HG02840 (cell line): ENCODE measurements at regions not wholly inside any gene's neighbourhood (a gene's known extent, or its start where the extent isn't known, plus 50 kb on each side); places are given as distances from the start of the nearest gene placed in this dataset.

Experiments used
- ATAC-seq: cut with Tn5 transposase; IDR thresholded peaks from one replicate; pipeline ENCODE4 v1.9.1; 2021; ENCODE audit warnings: mild to moderate bottlenecking, moderate library complexity, moderate number of reproducible peaks; ENCODE audit not compliant: unreplicated experiment, low FRiP score

DNA sequence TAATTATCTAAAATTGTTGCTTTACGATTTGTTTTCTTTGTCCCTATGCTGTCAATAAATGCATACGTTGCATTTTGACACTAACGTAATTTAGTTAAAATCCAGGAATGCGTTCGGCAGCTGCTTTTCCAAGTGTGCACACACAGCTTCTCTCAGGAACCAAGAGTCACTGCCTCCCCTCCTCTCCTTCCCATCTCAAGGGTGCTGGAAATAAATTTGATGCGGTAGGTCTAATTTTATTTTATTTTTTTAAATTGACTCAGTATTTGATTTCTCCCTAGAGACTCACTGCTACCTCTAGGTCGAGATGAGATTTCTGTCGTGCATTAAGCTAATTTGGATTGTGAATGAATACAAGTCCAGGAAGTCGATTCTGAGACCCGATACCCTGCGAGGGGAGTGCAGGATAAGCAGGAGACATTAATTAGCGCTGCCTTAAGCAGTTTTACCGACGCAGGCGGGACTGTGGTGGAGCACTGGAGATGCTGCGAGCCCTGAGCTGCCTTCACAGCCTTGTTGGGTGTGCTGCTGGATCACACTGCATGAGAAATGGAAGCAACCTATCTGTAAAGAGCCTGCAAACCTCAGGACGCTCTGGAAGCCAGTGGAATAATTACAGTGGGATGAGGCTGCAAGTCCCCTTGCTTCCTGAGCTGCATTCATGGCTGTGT, 381.2 kb downstream of the C6orf118 start:
- ATAC-seq, result no peak

DNA sequence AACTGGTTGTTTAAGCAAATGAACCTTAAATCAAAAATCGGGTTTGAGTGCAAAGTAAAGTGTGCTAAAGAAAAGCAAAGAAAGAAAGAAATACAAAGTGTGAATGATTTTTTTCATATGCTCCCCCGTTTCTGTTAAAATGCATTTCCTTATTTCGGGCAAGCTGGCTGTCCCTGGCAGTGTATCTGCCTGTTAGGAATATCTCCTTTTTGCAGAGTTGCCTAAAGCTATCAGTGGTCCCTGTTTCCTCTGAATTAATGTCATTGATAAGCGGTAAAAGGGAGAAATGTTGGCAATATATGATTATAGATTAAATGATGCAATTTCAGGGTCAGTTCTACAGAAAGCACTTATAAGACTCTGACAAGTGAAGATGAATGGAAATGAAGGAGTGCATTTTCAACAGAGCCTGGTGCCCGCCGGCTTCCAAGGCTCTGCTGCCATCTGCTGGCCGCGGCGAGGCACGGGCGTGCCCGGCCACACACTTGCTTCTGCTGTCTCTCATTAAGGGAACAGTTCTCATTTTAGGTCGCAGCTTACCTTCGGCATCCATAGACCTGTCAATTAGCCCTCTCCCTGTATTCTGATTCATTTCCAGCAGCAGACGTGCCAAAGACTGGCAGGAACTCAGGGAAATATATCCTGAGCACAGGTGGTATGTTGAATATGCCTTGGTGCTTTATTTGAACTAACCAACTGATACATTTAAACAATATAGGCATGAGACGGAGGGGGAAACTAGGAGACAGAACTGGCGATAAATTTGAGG, 381.9 kb downstream of the C6orf118 start:
- peak; percentile 78 for ATAC-seq

GRCh38 chr6:164926686-164927085, 382.7 kb downstream of the C6orf118 start:
- no peak for ATAC-seq

GRCh38 chr6:164925681-164926530, 383.5 kb downstream of the C6orf118 start:
- ATAC-seq, result no peak

- no peak for ATAC-seq
These were observed 384.7 kb downstream of the C6orf118 start for GRCh38 chr6:164924674-164925073.

DNA sequence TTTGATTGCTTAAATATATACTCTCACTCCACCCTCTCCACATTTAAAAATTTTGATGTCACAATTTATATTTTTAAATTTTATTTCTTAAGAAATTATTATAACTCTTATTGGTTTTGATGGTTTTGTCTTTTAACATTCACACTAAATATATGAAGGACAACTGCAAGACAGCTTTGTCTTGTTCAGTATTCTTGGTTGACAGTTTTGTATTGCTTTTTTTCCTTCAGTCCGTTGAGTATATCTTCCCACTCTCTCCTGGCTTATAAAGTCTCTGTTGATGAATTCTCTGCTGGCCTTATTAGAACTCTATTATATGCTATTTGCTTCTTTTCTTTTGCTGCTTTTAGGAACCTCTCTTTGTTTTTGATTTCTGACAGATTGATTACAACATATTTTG, 392.2 kb downstream of the C6orf118 start:
- no peak for ATAC-seq

GRCh38 chr6:164916087-164916486, 393.3 kb downstream of the C6orf118 start:
- ATAC-seq, result no peak

- no peak for ATAC-seq
These were observed 397.4 kb downstream of the C6orf118 start for GRCh38 chr6:164911873-164912580.

- no peak for ATAC-seq
These were observed 398.3 kb downstream of the C6orf118 start for GRCh38 chr6:164911151-164911550.

DNA sequence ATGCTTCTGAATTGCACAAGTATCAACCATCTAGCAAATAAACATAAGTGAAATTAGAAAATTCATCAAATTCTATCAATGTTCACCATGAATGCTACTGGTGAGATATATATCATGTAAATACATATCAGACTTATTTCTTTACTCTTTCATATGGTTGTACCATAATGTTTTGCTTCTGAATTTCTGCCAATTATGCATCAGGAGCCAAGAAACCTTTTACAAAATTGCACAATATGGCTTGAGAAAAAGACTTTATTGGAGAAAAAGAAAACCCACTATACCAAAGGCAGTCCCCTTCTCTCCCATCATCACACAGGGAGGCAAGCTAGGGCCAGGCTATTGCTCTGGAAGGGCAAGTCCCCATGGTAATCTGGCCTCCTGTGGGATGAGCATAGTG, 402.6 kb downstream of the C6orf118 start:
- no peak for ATAC-seq

GRCh38 chr6:164905311-164905710, 404.1 kb downstream of the C6orf118 start:
- no peak for ATAC-seq

DNA sequence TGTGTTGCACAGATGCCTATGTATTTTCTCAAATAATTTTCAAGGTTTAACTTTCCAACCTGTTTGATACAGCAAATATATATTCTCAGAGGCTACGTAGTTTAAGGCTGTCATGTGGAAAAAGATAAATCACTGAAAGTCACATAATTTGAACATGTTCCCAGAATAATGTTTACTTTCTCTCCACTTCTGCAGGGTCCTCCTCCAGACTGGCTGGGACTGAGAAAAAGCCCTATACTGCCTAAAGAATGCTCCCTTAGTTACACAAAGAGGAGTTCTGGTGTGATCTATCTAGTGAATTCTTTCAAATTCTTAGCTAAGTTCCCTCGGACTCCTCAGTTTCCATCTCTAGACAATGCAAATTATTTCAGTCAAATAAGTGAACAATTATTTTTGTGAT, 411.0 kb downstream of the C6orf118 start:
- no peak for ATAC-seq

DNA sequence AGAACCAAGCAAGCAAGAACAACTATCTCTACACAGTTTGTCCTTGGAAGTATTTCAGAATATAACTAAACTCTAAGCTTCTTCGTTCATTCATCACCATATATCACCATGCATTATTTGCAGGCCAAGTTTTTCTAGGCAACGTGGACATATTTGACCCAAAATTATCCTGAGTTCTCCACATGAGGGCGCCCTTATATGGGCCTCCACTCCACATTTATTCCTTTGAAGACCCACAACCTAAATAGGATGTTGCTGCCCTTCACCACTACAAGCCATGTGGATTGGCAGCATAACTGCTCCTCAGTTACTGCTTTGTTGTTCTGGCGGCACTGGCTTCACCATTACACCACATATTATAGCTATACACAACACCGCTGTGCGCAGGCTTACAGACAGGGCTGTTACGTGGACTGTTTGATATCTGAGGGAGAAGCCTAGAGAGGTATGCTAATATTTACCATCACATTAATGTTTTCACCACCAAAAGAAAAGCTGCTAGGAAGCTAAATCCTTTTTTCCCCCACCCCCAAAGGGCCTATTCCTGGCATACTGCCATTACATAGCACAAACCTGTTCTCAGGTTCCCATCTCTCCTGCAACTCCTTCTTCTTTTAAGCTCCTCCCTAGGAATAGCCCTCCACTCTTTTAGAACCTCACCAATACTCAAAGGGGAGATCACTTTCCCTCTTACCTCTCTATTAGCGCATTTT, 411.7 kb downstream of the C6orf118 start:
- no peak for ATAC-seq

DNA sequence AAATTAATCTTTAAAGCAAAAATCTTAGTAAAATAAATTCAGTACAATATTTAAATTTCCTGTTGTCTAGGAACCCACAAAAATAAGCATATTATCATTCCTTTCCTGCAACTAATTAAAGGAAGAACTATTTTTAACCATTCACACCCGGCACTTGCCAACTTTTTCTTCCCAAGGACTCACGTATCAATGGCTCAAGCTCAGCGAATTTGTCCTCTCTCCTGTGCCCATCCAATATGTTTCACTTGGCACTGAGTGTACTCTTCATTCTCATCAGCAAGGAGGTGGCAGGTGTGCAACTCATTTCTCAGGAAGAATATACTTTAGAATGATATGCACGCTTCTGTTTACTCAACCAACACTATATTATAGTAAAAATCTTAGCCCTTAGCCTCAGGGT, 419.4 kb downstream of the C6orf118 start:
- no peak for ATAC-seq

DNA sequence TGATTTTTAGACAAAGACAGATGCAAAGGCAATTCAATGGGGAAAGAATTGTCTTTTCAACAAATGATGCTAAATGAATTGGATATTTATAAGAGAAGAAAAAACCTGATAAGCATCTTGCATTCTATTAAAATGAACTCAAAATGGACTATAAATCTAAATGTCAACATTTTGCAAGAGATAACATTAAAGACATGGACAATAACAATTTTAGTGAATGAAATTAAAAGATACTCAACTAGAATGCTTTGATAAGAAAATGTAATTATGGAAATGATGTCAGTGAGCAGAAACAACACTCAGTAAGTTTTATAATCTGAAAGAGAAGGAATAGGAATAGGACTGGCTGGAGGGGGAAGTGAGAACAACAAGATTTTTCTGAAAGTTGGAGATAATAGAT, 421.7 kb downstream of the C6orf118 start:
- ATAC-seq, result no peak

- no peak for ATAC-seq
These were observed 427.2 kb downstream of the C6orf118 start for GRCh38 chr6:164882236-164882635.

- no peak for ATAC-seq
These were observed 437.6 kb downstream of the C6orf118 start for GRCh38 chr6:164871783-164872182.

- no peak for ATAC-seq
These were observed 439.2 kb downstream of the C6orf118 start for GRCh38 chr6:164870164-164870563.

DNA sequence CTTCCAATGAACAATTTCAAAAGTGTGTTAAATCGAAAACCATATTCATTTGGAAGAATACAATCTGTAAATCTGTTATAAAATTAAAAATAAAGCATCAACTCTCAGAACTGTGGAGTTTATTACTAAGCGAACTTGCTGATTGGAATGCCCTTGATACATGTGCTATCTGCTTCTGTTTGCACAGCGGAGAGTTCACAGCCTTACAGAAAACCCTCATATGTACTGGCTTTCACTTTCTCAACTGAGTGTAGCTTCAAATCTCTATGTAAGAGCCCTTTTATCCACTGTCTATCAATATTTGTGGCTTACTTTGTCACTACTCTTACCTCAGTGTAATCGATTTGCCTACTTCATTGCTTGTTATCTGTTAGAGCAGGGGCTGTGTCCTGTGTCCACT, 447.4 kb downstream of the C6orf118 start:
- no peak for ATAC-seq

DNA sequence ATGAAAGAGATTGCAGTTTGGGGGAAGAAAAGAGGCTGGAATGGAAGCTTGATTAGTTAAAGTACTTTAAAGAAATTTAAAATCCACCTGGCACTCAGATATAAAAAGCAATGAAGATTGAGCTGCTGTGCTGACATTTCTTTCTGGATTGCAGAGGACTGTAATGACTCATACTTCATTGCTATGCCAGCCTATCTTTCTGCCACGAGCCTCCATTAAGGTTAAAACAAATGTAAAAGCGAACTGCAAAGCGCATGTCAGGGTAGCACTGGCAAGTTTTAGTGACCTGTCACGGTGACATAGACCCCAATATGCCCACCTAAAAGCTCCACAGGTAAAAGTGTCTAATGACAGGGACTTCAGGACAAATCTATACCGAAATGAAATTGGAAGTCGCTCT, 449.6 kb downstream of the C6orf118 start:
- no peak for ATAC-seq
